HL-60/S4 (cell line): ENCODE measurements at regions not wholly inside any gene's neighbourhood (a gene's known extent, or its start where the extent isn't known, plus 50 kb on each side); places are given as distances from the start of the nearest gene placed in this dataset.
"Not testable (repeated sequence)": the region's sequence is repeated elsewhere in the genome, so short reads cannot be mapped to it uniquely, and the experiment has no call there.

Experiments
- in situ Hi-C: fragments of 300-500 bp; cut with MboI; formaldehyde crosslinking; loops from 2 replicates; pipeline ENCODE4 v1.14.3; 2022; ENCODE audit warnings: low sequenced_read_pairs

DNA sequence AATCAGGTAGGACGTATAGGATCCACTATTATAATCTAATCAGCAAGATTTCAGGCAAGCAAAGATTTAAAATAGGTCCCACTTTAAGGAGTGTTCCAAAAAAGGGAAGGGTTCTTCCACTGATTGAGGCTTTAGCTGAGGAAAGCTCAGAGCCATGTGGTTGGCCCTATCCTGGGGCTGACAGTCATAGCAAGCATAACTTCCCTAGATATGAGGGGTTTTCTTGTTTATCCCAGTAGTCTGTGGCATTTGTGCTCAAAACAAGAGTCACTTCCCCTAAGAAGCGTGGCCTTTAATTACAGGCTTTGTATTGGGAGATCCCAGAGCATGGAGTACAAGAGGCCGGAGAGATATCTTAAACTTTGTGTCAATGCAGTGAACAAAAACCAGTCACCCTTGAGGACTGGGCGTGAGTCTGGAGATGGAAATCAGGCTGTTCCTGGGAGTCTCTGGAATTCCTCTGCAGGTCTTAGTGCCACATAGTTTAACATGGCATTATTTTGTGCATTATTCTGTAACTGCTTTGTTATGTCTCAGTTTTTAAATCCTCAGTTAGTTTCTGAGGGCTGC is 136.9 kb upstream of the FBXO11 start:
- in situ Hi-C loops, result no loop called here

DNA sequence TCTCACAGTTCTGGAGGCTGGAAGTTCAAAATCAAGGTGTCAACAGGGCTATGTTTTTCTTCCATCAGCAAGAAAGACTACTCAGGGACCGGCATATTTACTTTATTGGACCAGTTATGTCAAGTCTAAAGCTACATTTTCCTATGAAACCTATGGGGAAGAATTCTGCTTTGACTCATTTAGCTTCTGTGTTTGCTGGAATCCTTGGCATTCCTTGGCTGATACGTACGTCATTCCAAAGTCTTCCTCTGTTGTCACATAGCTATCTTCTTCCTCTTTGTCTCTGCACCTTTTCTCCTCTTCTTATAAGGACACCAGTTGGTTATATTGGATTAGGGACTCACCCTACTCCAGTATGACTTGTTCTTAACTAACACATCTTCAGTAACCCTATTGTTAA is 137.4 kb upstream of the FBXO11 start:
- in situ Hi-C loops, result no loop called here

- in situ Hi-C loops, result no loop called here
These were observed 139.3 kb upstream of the FBXO11 start for GRCh38 chr2:48045613-48046012.

DNA sequence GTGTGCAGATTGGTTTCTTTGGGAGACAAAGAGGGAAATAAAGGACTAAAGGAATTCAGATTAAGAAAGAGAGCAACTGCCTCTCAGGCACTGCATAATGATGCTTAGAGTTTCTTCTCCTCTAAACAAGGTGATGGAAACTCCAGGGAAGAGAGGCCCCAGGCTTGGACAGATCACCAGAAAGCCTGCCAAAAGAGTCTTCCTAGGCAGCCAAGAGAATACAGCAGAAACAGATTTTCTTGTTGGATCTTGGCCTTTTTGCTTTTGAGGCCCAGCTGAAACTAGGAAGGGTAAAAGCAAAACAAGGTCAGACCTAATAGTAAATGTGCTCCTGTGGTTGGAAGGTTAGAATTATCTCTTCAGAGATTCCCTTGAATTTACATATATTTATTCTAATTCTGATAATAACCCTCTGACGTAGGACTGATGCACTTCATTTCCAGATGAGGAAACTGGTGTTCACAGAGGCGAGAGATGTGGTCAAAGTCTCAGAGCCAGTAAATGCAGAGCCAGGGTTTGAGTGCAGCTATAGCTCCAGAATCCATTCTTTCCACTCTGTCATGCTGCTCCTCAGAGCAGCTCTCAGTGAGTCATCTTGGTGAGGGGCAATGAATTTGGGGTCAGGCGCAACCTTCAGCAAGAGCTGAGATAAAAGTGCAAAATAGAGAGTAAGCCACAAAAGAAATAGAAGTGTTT is 142.3 kb upstream of the FBXO11 start:
- in situ Hi-C loops, result no loop called here

GRCh38 chr2:48049371-48049770 is 143.1 kb upstream of the FBXO11 start:
- in situ Hi-C loops, result no loop called here

- in situ Hi-C loops, result no loop called here
These were observed 144.4 kb upstream of the FBXO11 start for GRCh38 chr2:48050711-48051110.

DNA sequence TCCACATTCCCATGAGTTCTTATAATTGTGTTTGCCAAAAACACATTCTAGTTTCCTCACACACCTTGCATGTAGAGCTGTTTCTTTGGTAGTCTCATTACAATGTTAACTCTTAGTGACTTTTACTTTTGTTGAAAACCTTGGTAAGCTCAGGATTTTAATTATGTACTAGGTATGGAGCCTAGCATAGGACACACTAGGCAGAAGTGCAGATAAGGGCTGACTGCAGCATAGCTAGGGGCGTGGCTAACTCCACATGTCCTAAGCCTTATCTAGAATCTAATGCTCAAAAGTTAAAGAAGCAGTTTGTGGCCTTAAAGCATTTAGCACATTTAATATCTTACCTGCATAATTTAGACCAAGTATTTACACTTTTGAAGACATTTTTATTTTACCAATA is 153.7 kb upstream of the FBXO11 start:
- in situ Hi-C loops, result no loop called here

GRCh38 chr2:48061656-48062055 is 155.4 kb upstream of the FBXO11 start:
- in situ Hi-C loops, result not testable (repeated sequence)

DNA sequence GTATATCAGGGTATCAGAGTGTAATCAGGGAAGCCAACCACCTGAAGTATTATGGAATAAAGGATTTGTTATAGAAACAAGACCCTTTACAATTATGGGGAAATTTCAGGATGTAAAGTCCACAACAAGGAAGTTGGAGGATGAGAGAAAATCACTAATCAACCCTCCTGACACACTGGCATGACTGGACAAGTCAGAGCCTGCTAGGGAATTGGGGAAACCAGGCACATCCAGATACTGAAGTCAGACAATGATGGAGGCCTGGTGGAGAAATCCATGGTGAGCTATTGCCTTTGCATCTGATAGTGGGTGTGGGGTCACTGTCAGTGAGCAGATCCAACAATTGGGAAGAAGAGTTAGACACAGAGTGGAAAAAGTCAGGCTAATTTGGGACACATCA is 158.8 kb upstream of the FBXO11 start:
- in situ Hi-C loops, result no loop called here

- in situ Hi-C loops, result no loop called here
These were observed 159.7 kb upstream of the FBXO11 start for GRCh38 chr2:48066000-48066399.

DNA sequence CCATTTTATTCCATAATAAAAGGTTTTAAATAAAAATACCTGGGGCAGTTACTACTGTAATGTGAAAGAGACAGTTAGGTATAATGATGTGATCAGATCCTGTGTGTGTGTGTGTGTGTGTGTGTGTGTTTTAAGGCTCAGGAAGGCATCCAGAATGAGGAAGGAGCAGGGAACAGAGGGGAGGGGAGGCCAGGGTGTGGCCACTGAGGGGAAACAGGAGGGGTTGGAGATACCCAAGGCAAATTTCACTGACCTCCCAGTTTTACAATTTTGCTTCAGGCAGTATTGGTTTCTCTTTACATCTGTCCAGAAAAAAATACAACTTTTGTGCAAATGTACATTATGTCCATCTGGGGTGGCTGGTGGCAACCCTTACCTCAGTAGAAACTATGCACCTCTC is 163.5 kb upstream of the FBXO11 start:
- in situ Hi-C loops, result no loop called here

DNA sequence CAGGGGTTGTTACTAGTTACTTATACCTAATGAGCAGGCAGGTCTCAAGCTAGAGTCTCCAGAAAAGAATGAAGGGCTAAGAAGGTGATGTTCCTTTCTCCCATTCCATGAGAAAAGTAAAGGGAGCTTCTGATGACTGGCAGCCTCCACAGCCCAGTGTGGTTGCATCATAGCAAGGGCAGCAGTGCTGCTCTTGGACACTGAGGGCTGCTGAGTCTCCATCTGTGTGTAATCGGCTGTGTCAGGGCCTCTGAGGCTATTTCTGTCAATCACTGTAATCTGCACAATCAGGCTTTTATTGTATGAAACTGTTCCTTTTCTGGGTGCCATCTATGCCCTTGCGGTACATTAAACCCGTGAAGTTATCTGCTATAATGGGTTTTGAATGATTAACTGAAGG is 164.1 kb upstream of the FBXO11 start:
- in situ Hi-C loops, result no loop called here

- in situ Hi-C loops, result no loop called here
These were observed 166.3 kb upstream of the FBXO11 start for GRCh38 chr2:48072583-48072982.

DNA sequence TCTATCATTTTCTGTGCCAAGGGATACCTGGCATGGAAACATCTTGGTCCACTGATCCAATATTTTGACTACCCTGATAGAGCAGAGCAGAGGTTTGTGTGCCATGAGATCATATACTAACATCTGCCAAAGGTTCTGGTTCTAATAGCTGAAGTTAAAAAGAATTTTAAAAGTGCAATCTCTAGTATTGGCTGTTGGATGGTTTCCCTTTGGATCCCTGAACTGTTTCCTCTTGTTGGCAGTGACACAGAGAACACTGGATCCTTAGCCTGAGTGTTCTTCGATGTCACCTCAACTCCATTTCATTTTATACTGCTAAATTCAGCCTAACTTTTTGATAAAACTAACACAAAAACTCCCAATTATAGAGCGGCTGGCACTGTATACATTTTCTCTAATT is 169.3 kb upstream of the FBXO11 start:
- in situ Hi-C loops, result loop anchor here (25.0 kb wide), 1 partner anchor 213 kb away; no protein-coding TSS in a partner anchor

DNA sequence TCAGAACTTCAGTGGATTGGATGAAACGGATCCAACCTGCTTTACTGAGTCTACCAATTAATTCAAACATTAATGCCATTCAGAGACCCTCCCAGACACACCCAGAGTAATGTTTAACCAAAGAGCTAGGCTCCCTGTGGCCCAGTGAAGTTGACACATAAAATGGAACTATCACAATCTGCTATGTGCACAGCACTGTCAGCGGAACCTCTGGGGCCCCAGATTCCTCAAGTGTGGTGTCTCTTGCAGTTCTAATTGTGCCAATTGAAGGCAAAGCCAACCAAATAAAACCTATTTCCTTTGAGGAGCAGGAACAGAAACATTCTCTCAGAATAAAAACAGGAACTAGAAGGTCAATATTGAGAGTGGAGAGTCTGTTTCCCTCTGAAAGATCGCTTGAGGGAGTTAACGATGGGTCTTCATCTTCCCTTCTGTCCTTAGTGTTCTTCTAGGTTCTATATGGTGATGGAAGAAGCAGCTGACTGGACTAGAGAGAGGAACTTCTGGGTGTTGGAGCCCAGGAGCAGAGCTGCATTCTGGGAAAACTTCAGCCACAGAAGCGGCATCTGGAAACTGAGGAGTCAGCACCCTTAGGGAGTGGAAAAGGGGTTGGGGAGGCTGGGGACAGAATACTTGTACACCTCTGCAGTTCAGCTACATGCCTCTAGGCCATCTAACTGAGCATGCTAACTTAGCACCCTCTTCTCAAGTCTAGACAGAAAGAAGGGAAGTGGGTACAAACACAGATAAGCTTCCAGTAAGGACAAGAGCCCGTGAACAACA is 174.4 kb upstream of the FBXO11 start:
- in situ Hi-C loops, result loop anchor here (25.0 kb wide), 1 partner anchor 218 kb away; no protein-coding TSS in a partner anchor

- in situ Hi-C loops, result loop anchor here (25.0 kb wide), 1 partner anchor 219 kb away; no protein-coding TSS in a partner anchor
These were observed 175.0 kb upstream of the FBXO11 start for GRCh38 chr2:48081317-48081628.

GRCh38 chr2:48085888-48086287 is 179.6 kb upstream of the FBXO11 start:
- in situ Hi-C loops, result loop anchor here (25.0 kb wide), 1 partner anchor 224 kb away; no protein-coding TSS in a partner anchor

DNA sequence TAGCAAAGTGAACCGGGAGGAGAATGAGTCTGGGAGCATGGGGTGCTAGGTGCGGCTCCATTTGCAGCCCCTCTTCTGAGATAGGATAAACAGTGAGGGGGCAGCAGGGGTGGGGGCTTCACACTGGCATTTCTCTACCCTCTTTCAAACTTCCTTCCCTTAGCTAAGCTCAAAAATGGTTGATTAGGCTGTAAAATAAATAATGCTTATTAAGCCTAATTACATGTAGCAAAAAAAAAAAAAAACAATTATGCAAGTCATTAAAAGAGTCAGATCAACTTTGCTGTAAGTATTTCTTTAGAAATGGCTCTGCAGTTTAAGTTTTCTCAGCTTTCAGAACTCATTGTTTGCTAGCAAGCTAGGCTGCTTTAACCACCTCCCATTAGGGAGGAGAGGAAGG is 182.7 kb upstream of the FBXO11 start:
- in situ Hi-C loops, result loop anchor here (25.0 kb wide), 1 partner anchor 227 kb away; no protein-coding TSS in a partner anchor

DNA sequence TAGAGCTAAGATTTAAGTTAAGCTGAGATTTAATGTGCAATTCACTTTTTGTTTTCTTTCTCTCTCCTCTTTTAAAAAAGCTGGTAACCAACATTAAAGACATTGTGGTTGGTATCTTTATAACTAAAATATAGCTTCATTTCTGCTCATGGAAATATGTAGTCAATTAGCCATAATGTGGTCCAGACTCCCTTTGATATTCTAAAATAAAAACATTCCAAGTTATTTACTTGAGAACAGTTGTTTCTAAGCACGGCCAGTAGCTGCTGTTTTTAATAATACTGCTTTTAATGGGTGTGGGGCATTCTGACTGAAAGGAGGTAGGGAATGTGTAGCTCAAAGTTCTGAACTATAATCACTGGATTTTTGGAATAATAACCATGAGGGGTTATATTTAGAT is 183.3 kb upstream of the FBXO11 start:
- in situ Hi-C loops, result loop anchor here (25.0 kb wide), 1 partner anchor 227 kb away; no protein-coding TSS in a partner anchor

- in situ Hi-C loops, result loop anchor here (25.0 kb wide), 1 partner anchor 231 kb away; no protein-coding TSS in a partner anchor
These were observed 186.8 kb upstream of the FBXO11 start for GRCh38 chr2:48092846-48093803.

DNA sequence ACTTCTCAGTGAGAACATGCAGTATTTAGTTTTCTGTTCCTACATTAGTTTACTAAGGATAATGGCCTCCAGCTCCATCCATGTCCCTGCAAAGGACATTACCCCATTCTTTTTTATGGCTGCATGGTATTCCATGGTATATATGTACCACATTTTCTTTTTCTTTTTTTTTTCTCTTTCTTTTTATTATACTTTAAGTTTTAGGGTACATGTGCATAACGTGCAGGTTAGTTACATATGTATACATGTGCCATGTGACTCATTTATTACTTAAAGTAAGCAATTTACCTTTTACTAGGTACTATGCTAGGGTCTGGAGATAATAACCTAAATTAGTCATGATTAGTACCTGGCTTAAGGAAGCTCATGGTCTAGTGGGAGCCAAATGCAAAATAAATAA is 190.5 kb upstream of the FBXO11 start:
- in situ Hi-C loops, result loop anchor here (25.0 kb wide), 1 partner anchor 234 kb away; no protein-coding TSS in a partner anchor
